GM23248 (cell line): ENCODE measurements at regions not wholly inside any gene's neighbourhood (a gene's known extent, or its start where the extent isn't known, plus 50 kb on each side); places are given as distances from the start of the nearest gene placed in this dataset.

Source experiments
- DNase-seq: peaks from one replicate; pipeline ENCODE4 v3.0.0-alpha.2; 2015
- H2AFZ ChIP-seq: fragments of 200-600 bp; sonication (generic); 2 replicates; pipeline ENCODE4 v1.6.1; 2016; ENCODE audit warnings: antibody characterized with exemption
- H3F3A ChIP-seq: fragments of 200-600 bp; sonication (generic); 2 replicates; pipeline ENCODE4 v1.6.1; 2016; ENCODE audit warnings: mild to moderate bottlenecking, antibody characterized with exemption, mixed run types; ENCODE audit not compliant: insufficient read depth
- H3K27ac ChIP-seq: fragments of 200-600 bp; sonication (generic); 2 replicates; pipeline ENCODE4 v1.5.1; 2016; ENCODE audit warnings: mild to moderate bottlenecking
- H3K27me3 ChIP-seq: fragments of 200-600 bp; sonication (generic); replicated peaks from 2 replicates; pipeline ENCODE4 v1.6.1; 2016; ENCODE audit warnings: mild to moderate bottlenecking; ENCODE audit not compliant: insufficient read depth
- H3K36me3 ChIP-seq: fragments of 200-600 bp; sonication (generic); 2 replicates; pipeline ENCODE4 v1.6.1; 2016; ENCODE audit warnings: low read depth, mild to moderate bottlenecking
- H3K4me1 ChIP-seq: fragments of 200-600 bp; sonication (generic); 2 replicates; pipeline ENCODE4 v1.6.1; 2016; ENCODE audit warnings: mild to moderate bottlenecking; ENCODE audit not compliant: insufficient read depth
- H3K4me2 ChIP-seq: fragments of 200-600 bp; sonication (generic); one replicate; pipeline ENCODE4 v1.6.1; 2016; ENCODE audit warnings: mild to moderate bottlenecking; ENCODE audit not compliant: unreplicated experiment
- H3K4me3 ChIP-seq: fragments of 200-600 bp; sonication (generic); 2 replicates; pipeline ENCODE4 v1.5.1; 2016; ENCODE audit warnings: mild to moderate bottlenecking
- H3K79me2 ChIP-seq: fragments of 200-600 bp; sonication (generic); 2 replicates; pipeline ENCODE4 v1.6.1; 2016; ENCODE audit warnings: mild to moderate bottlenecking; ENCODE audit not compliant: insufficient read depth
- H3K9ac ChIP-seq: fragments of 200-600 bp; sonication (generic); 2 replicates; pipeline ENCODE4 v1.6.1; 2016; ENCODE audit warnings: mild to moderate bottlenecking
- H3K9me2 ChIP-seq: fragments of 200-600 bp; sonication (generic); 2 replicates; pipeline ENCODE4 v1.6.1; 2016; ENCODE audit warnings: mixed run types, mild to moderate bottlenecking, moderate library complexity; ENCODE audit not compliant: insufficient read depth
- H3K9me3 ChIP-seq: fragments of 200-600 bp; sonication (generic); one replicate; pipeline ENCODE4 v1.6.1; 2017; ENCODE audit warnings: low read depth
- H4K20me1 ChIP-seq: fragments of 200-600 bp; sonication (generic); 2 replicates; pipeline ENCODE4 v1.6.0; 2016; ENCODE audit not compliant: insufficient read depth
- EZH2 ChIP-seq: fragments of 200-600 bp; sonication (generic); IDR thresholded peaks from 2 replicates; pipeline ENCODE4 v1.6.1; 2018; ENCODE audit warnings: antibody characterized with exemption, mild to moderate bottlenecking; ENCODE audit not compliant: insufficient read depth, poor library complexity, severe bottlenecking
- EZH2phosphoT487 ChIP-seq: fragments of 200-600 bp; sonication (generic); IDR thresholded peaks from 2 replicates; pipeline ENCODE4 v1.6.1; 2018; ENCODE audit warnings: antibody characterized with exemption, moderate library complexity, mild to moderate bottlenecking, low read depth; ENCODE audit not compliant: insufficient read depth
- WGBS, 2 experiments: methylation state at CpG; one replicate each; pipeline ENCODE4 v1.1.6; 2015 to 2017; ENCODE audit warnings: low lambda C conversion rate in 2 of 2, low coverage in 1 of 2; ENCODE audit errors: missing lambda C conversion rate in 2 of 2; 5-methylcytosine and 5-hydroxymethylcytosine counted together
- in situ Hi-C: fragments of 300-500 bp; cut with MboI; formaldehyde crosslinking; loops from 2 replicates; pipeline ENCODE4 v1.15.0; 2020

GRCh38 chr17:52737071-52737470 is 578.6 kb upstream of the CA10 start:
- DNase-seq, result no peak
- Histone ChIP-seq H3K79me2 (no peaks in the 10 kb centered on the region), H3K27me3 (no peaks in the 10 kb centered on the region), H3K27ac (no peak overlapping the region), H3K9me2 (no peaks in the 10 kb centered on the region), H2AFZ (no peak overlapping the region), H3K9ac (no peak overlapping the region), H3K9me3 (no peaks in the 10 kb centered on the region), H4K20me1 (no peaks in the 10 kb centered on the region), H3K36me3 (no peaks in the 10 kb centered on the region), H3K4me1 (no peaks in the 10 kb centered on the region), H3K4me2 (no peak overlapping the region), H3K4me3 (no peak overlapping the region), H3F3A (no peaks in the 10 kb centered on the region)
- no peak for TF ChIP-seq EZH2phosphoT487
- no peak for TF ChIP-seq EZH2
- in situ Hi-C loops, result no loop called here
- WGBS, 2 experiments, result 4 to 8% methylated on average over 3 of the region's 3 CpGs

DNA sequence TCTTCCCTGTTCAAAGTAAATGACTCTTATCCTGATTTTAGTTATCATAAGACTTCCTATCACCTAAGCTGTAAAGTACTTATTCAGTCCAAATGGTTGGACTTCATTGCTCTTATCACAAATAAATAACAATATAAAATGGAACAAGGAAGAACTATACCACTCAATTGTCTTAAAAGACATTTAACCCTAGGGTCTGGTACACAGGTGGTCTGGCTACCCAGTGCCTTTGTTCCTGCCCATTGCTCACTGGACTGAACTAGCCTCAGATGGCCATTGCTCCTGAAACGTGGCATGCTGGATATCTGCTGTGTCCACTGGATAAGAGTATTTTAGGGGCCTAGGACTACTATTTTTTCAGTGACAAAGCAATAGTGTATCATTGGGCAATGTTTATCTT is 574.3 kb upstream of the CA10 start:
- Histone ChIP-seq H3F3A (no peaks in the 10 kb centered on the region), H3K9me3 (no peaks in the 10 kb centered on the region), H3K9me2 (no peaks in the 10 kb centered on the region), H3K9ac (no peak overlapping the region), H2AFZ (no peak overlapping the region), H3K4me3 (no peak overlapping the region), H3K4me1 (no peaks in the 10 kb centered on the region), H3K36me3 (no peaks in the 10 kb centered on the region), H3K79me2 (no peaks in the 10 kb centered on the region), H3K27ac (no peak overlapping the region), H4K20me1 (no peaks in the 10 kb centered on the region), H3K27me3 (no peaks in the 10 kb centered on the region), H3K4me2 (no peak overlapping the region)
- TF ChIP-seq EZH2phosphoT487 (no peak), EZH2 (no peak)
- no peak for DNase-seq
- in situ Hi-C loops, result no loop called here
- WGBS, 2 experiments, result 3 to 5% methylated on average over 1 of the region's 1 CpG

- no peak overlapping the region for H3K9ac ChIP-seq
- no peaks in the 10 kb centered on the region for H4K20me1 ChIP-seq
- TF ChIP-seq EZH2, result no peak
- TF ChIP-seq EZH2phosphoT487, result no peak
- no peak overlapping the region for H2AFZ ChIP-seq
- no peaks in the 10 kb centered on the region for H3K79me2 ChIP-seq
- WGBS, 2 experiments, result 14 to 19% methylated on average over 3 of the region's 3 CpGs
- no peaks in the 10 kb centered on the region for H3K4me1 ChIP-seq
- H3K36me3 ChIP-seq, result no peaks in the 10 kb centered on the region
- H3K4me3 ChIP-seq, result no peak overlapping the region
- no peak for DNase-seq
- no peaks in the 10 kb centered on the region for H3K9me2 ChIP-seq
- H3K27me3 ChIP-seq, result no peaks in the 10 kb centered on the region
- H3F3A ChIP-seq, result no peaks in the 10 kb centered on the region
- H3K27ac ChIP-seq, result no peak overlapping the region
- no peak overlapping the region for H3K4me2 ChIP-seq
- in situ Hi-C loops, result no loop called here
- no peaks in the 10 kb centered on the region for H3K9me3 ChIP-seq
Measured at GRCh38 chr17:52724578-52724977, 566.1 kb upstream of the CA10 start.

DNA sequence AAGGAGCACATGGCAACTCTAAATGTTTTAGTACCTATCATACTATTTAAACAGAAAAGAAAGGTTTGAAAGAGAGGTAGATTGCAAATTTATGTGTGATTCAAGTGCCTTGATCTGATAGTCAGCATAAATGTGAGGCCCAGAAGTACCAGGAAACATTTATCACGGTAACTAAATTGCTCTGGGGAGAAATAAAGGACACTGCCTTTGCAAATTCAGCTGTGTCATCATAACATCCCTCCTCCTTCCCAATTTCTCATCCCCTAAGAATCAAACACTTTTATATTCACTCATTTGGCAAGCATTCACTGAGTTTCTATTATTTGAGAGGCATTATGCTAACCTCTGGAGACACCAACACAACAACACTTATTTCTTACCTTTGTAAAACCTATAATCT is 563.4 kb upstream of the CA10 start:
- Histone ChIP-seq H3K9me3 (no peaks in the 10 kb centered on the region), H3K9me2 (no peaks in the 10 kb centered on the region), H3K4me1 (no peaks in the 10 kb centered on the region), H3K9ac (no peak overlapping the region), H2AFZ (no peak overlapping the region), H3K36me3 (no peaks in the 10 kb centered on the region), H3K27ac (no peak overlapping the region), H3K4me2 (no peak overlapping the region), H3K27me3 (no peaks in the 10 kb centered on the region), H3F3A (no peaks in the 10 kb centered on the region), H3K4me3 (no peak overlapping the region), H4K20me1 (no peaks in the 10 kb centered on the region), H3K79me2 (no peaks in the 10 kb centered on the region)
- DNase-seq, result no peak
- WGBS, 2 experiments, result 0 to 11% methylated on average over 1 of the region's 1 CpG
- in situ Hi-C loops, result no loop called here
- TF ChIP-seq EZH2phosphoT487 (no peak), EZH2 (no peak)

DNA sequence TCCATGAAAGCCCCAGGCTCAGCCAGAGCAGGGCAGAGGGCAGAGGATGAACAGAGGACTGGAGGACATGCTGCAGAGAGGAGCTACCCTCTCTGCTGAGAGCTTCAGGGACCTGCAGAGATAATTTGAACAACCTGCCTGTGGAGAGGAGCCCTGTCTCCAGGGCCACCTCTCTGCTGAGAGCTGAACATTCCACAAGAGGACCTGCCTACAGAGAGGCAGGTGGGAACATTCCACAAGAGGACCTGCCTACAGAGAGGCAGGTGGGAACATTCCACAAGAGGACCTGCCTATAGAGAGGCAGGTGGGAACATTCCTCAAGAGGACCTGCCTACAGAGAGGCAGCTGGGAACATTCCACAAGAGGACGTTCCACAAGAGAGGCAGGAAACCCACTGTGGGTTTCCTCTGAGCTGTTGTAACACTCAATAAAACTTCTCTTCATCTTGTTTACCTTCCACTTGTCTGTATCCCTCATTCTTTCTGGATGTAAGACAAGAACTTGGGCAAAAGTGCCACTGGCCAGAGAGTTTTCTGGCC is 551.9 kb upstream of the CA10 start:
- no peak for DNase-seq

More for the DNA sequence above, 551.9 kb upstream of the CA10 start:
- in situ Hi-C loops, result no loop called here
- Histone ChIP-seq H3K4me3 (no peak overlapping the region), H3F3A (no peaks in the 10 kb centered on the region), H3K4me2 (no peak overlapping the region), H2AFZ (no peak overlapping the region), H3K79me2 (no peaks in the 10 kb centered on the region), H3K4me1 (no peaks in the 10 kb centered on the region), H3K9me2 (no peaks in the 10 kb centered on the region), H4K20me1 (no peaks in the 10 kb centered on the region), H3K36me3 (no peaks in the 10 kb centered on the region), H3K27me3 (no peaks in the 10 kb centered on the region), H3K9ac (no peak overlapping the region), H3K9me3 (no peaks in the 10 kb centered on the region), H3K27ac (no peak overlapping the region)
- 0% methylated on average over 1 of the region's 1 CpG for WGBS, 2 experiments
- TF ChIP-seq EZH2phosphoT487, result no peak
- TF ChIP-seq EZH2, result no peak
